ENCODE measurements at regions not wholly inside any gene's neighbourhood (a gene's known extent, or its start where the extent isn't known, plus 50 kb on each side); places are given as distances from the start of the nearest gene placed in this dataset.

- Histone ChIP-seq H3K27me3 (no peaks in the 10 kb centered on the region), H3K36me3 (no peaks in the 10 kb centered on the region), H3K4me1 (peaks cover 0 to 19% (median 3%) of the 10 kb centered on the region in 3 donors), H3K27ac (no peak overlapping the region), H3K4me3 (no peak overlapping the region), H3K9me3 (no peaks in the 10 kb centered on the region)
- WGBS, 2 donors (ENCODE audit: low coverage in 1 of 2), result 82 to 88% methylated on average over 5 to 7 of the region's 7 CpGs
- TF ChIP-seq POLR2AphosphoS5 (IDR thresholded peaks at IDR 0.05), result no peak
- no peak for TF ChIP-seq EP300 (IDR thresholded peaks at IDR 0.05)
- no peak for TF ChIP-seq CTCF (IDR thresholded peaks at IDR 0.05)
- no peak for TF ChIP-seq POLR2A (IDR thresholded peaks at IDR 0.05)
- ATAC-seq, result no peak
These were observed 213.1 kb downstream of the IKZF2 start for GRCh38 chr2:212938144-212938793.

GRCh38 chr2:212936572-212936971 is 214.8 kb downstream of the IKZF2 start:
- H3K27ac ChIP-seq, result no peak overlapping the region
- no peaks in the 10 kb centered on the region for H3K9me3 ChIP-seq
- H3K4me3 ChIP-seq, result no peak overlapping the region
- H3K4me1 ChIP-seq, result peaks cover 0 to 16% (median 3%) of the 10 kb centered on the region in 3 donors
- no peak for ATAC-seq
- H3K36me3 ChIP-seq, result no peaks in the 10 kb centered on the region
- H3K27me3 ChIP-seq, result no peaks in the 10 kb centered on the region
- no peak for TF ChIP-seq POLR2AphosphoS5 (IDR thresholded peaks at IDR 0.05)
- no peak for TF ChIP-seq EP300 (IDR thresholded peaks at IDR 0.05)
- TF ChIP-seq POLR2A (IDR thresholded peaks at IDR 0.05), result no peak
- TF ChIP-seq CTCF (IDR thresholded peaks at IDR 0.05), result no peak
- 81 to 83% methylated on average over 2 to 8 of the region's 8 CpGs for WGBS, 2 donors (ENCODE audit: low coverage in 1 of 2)

- Histone ChIP-seq H3K4me1 (peaks cover 0 to 9% (median 0%) of the 10 kb centered on the region in 3 donors), H3K9me3 (no peaks in the 10 kb centered on the region), H3K4me3 (no peak overlapping the region), H3K27me3 (no peaks in the 10 kb centered on the region), H3K27ac (no peak overlapping the region), H3K36me3 (no peaks in the 10 kb centered on the region)
- no peak for TF ChIP-seq CTCF (IDR thresholded peaks at IDR 0.05)
- no peak for TF ChIP-seq POLR2A (IDR thresholded peaks at IDR 0.05)
- TF ChIP-seq POLR2AphosphoS5 (IDR thresholded peaks at IDR 0.05), result no peak
- no peak for TF ChIP-seq EP300 (IDR thresholded peaks at IDR 0.05)
- no peak for ATAC-seq
- WGBS, 2 donors (ENCODE audit: low coverage in 1 of 2), result 40 to 81% methylated on average over 2 to 4 of the region's 4 CpGs
These were observed 215.7 kb downstream of the IKZF2 start for GRCh38 chr2:212935752-212936151.

GRCh38 chr2:212931271-212931670 is 220.1 kb downstream of the IKZF2 start:
- Histone ChIP-seq H3K27ac (no peak overlapping the region), H3K27me3 (no peaks in the 10 kb centered on the region), H3K4me3 (no peak overlapping the region), H3K36me3 (no peaks in the 10 kb centered on the region), H3K4me1 (no peaks in the 10 kb centered on the region), H3K9me3 (no peaks in the 10 kb centered on the region)
- 78 to 94% methylated on average over 3 to 5 of the region's 5 CpGs for WGBS, 2 donors (ENCODE audit: low coverage in 1 of 2)
- no peak for TF ChIP-seq EP300 (IDR thresholded peaks at IDR 0.05)
- TF ChIP-seq POLR2AphosphoS5 (IDR thresholded peaks at IDR 0.05), result no peak
- TF ChIP-seq POLR2A (IDR thresholded peaks at IDR 0.05), result no peak
- TF ChIP-seq CTCF (IDR thresholded peaks at IDR 0.05), result no peak
- ATAC-seq, result no peak

GRCh38 chr2:212930556-212931260 is 220.7 kb downstream of the IKZF2 start:
- TF ChIP-seq POLR2A (IDR thresholded peaks at IDR 0.05) (no peak), EP300 (IDR thresholded peaks at IDR 0.05) (no peak), POLR2AphosphoS5 (IDR thresholded peaks at IDR 0.05) (no peak), CTCF (IDR thresholded peaks at IDR 0.05) (no peak)
- Histone ChIP-seq H3K4me3 (no peak overlapping the region), H3K27ac (no peak overlapping the region), H3K27me3 (no peaks in the 10 kb centered on the region), H3K36me3 (no peaks in the 10 kb centered on the region), H3K9me3 (no peaks in the 10 kb centered on the region), H3K4me1 (no peaks in the 10 kb centered on the region)
- ATAC-seq, result no peak
- 86% methylated on average over 1 of the region's 1 CpG; no CpG with 5 or more reads in 1 of the 2 donors for WGBS, 2 donors (ENCODE audit: low coverage in 1 of 2)

Measured in gastroesophageal sphincter (tissue), 4 donors.